ENCODE measurements at regions not wholly inside any gene's neighbourhood (a gene's known extent, or its start where the extent isn't known, plus 50 kb on each side); places are given as distances from the start of the nearest gene placed in this dataset.
"Not testable (repeated sequence)": the region's sequence is repeated elsewhere in the genome, so short reads cannot be mapped to it uniquely, and the experiment has no call there.

- no peak overlapping the region for H3K4me3 ChIP-seq (ENCODE audit: low read depth, low read length)
- DNase-seq (ENCODE audit: low read depth), result no peak
- TF ChIP-seq, protein P1, sequence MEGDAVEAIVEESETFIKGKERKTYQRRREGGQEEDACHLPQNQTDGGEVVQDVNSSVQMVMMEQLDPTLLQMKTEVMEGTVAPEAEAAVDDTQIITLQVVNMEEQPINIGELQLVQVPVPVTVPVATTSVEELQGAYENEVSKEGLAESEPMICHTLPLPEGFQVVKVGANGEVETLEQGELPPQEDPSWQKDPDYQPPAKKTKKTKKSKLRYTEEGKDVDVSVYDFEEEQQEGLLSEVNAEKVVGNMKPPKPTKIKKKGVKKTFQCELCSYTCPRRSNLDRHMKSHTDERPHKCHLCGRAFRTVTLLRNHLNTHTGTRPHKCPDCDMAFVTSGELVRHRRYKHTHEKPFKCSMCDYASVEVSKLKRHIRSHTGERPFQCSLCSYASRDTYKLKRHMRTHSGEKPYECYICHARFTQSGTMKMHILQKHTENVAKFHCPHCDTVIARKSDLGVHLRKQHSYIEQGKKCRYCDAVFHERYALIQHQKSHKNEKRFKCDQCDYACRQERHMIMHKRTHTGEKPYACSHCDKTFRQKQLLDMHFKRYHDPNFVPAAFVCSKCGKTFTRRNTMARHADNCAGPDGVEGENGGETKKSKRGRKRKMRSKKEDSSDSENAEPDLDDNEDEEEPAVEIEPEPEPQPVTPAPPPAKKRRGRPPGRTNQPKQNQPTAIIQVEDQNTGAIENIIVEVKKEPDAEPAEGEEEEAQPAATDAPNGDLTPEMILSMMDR (conservative IDR thresholded peaks at IDR 0.05; ENCODE audit: low read depth, low read length), result no peak
Observed at GRCh38 chr4:63106600-63106999, 1302.7 kb downstream of the TECRL start.

DNA sequence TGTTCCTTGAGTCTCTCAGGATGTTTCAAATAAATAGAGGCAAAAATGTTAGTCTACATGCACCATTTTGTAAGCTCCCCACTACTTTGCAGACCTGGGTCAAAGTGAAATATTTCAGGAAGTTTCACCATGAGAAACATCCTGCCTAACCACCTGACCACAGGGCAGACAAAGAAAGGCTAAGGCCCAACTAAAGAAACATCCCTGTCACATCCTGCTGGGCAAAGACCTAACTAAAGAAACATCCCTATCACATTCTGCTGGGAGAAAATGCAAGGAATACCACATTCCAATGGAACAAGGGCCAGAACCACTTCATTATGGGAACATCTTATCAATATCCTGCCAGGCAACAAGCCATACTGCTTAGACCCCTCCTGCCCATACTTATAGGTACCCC, 1303.4 kb downstream of the TECRL start:
- TF ChIP-seq, protein P1 (conservative IDR thresholded peaks at IDR 0.05; ENCODE audit: low read depth, low read length), result no peak
- no peak for DNase-seq (ENCODE audit: low read depth)
- H3K4me3 ChIP-seq (ENCODE audit: low read depth, low read length), result no peak overlapping the region

DNA sequence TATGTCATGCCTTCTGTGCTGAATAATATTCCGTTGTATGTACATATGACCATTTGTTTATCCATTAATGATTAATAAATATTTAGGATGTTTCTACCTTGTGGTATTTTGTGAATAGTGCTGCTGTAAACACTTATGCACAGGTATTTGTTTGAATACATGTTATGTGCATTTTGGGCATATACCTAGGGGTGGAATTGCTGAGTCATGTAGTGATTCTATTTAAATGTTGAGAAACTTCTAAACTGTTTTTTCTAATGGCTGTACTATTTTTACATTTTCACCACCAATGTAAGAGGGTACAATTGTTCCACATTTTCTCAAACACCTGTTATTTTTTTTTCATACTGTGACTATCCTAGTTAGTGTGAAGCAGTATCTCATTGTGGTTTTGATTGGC, 1318.6 kb downstream of the TECRL start:
- TF ChIP-seq, protein P1 (conservative IDR thresholded peaks at IDR 0.05; ENCODE audit: low read depth, low read length), result no peak
- H3K4me3 ChIP-seq (ENCODE audit: low read depth, low read length), result no peak overlapping the region
- DNase-seq (ENCODE audit: low read depth), result no peak

- H3K4me3 ChIP-seq (ENCODE audit: low read depth, low read length), result no peak overlapping the region
- TF ChIP-seq, protein P1 (conservative IDR thresholded peaks at IDR 0.05; ENCODE audit: low read depth, low read length), result no peak
- DNase-seq (ENCODE audit: low read depth), result peak; percentile 1
Observed at GRCh38 chr4:63085091-63085490, 1324.2 kb downstream of the TECRL start.

GRCh38 chr4:63080934-63081333, 1328.3 kb downstream of the TECRL start:
- no peak for DNase-seq (ENCODE audit: low read depth)
- TF ChIP-seq, protein P1 (conservative IDR thresholded peaks at IDR 0.05; ENCODE audit: low read depth, low read length), result no peak
- H3K4me3 ChIP-seq (ENCODE audit: low read depth, low read length), result no peak overlapping the region

- TF ChIP-seq, protein P1 (conservative IDR thresholded peaks at IDR 0.05; ENCODE audit: low read depth, low read length), result no peak
- H3K4me3 ChIP-seq (ENCODE audit: low read depth, low read length), result no peak overlapping the region
- DNase-seq (ENCODE audit: low read depth), result peak; percentile 7
Observed at GRCh38 chr4:63063760-63064159, 1345.5 kb downstream of the TECRL start.

DNA sequence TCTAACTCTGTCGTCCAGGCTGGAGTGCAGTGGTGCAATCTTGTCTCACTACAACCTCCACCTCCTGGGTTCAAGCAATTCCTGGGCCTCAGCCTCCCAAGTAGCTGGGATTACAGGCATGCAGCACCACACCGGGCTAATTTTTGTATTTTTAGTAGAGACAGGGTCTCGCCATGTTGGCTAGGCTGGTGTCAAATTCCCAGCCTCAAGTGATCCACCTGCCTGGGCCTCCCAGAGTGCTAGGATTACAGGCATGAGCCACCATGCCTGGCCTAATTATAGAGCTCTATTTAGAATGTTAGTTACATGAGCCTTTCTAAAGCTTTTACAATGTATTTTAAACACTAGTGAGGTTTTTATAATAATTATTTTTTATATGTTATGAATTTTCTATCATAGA, 1346.4 kb downstream of the TECRL start:
- not testable (repeated sequence) for DNase-seq (ENCODE audit: low read depth)

DNA sequence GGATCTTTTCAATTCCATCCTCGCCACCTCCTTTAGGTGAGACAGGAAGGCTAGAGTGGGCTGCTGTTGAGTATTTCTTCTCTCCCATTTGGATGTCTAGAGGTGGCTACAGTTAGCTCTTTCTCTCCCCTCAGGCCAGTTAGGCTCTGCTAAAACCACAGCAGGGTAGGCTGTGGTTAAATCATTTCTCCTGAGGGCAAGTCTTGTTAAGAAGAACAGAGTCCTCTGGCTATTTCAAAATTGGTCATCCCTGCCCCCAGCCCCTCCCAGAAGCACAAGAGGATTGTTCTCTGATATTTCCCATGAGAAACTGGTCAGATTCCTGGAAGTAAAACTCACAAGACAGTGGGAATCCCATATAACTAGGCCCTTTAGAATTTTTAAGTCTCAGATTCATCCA, 1359.5 kb downstream of the TECRL start:
- TF ChIP-seq, protein P1 (conservative IDR thresholded peaks at IDR 0.05; ENCODE audit: low read depth, low read length), result no peak
- DNase-seq (ENCODE audit: low read depth), result no peak
- no peak overlapping the region for H3K4me3 ChIP-seq (ENCODE audit: low read depth, low read length)

More for the DNA sequence above, 1346.4 kb downstream of the TECRL start:
- not testable (repeated sequence) for H3K4me3 ChIP-seq (ENCODE audit: low read depth, low read length)

Measured in choroid plexus epithelial cell (primary cell).